ENCODE measurements at regions not wholly inside any gene's neighbourhood (a gene's known extent, or its start where the extent isn't known, plus 50 kb on each side); places are given as distances from the start of the nearest gene placed in this dataset.

GRCh38 chr4:35771571-35771970 lies 472.7 kb downstream of the ARAP2 start:
- Mint-ChIP-seq H3K27ac (no peak overlapping the region), H3K9me3 (peaks cover 14% of the 10 kb centered on the region), H3K4me1 (ENCODE audit: low read depth) (no peaks in the 10 kb centered on the region), H3K36me3 (ENCODE audit: low read depth) (no peaks in the 10 kb centered on the region), H3K4me3 (no peak overlapping the region), H3K27me3 (ENCODE audit: insufficient read depth) (no peaks in the 10 kb centered on the region)
- DNase-seq: no peak
- no peak for TF ChIP-seq CTCF (IDR thresholded peaks at IDR 0.05)

DNA sequence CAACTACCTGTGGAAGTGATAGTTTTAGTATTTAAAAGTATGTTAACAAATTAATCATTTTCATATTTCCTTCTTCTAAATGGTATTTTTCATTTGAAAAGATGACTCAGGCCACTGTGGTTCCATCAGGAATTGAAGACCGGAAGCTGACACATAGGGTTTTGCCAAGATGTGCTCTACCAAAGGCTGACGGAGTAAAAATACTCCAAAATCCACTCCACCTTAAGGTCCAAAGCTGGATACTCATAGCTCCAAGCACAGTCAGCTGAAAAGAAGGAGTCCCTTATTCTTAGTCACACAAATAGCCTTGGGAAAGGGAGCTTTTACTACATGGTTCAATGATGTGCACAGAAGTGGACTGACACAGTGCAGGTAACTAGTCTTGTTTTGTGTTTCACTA lies 472.0 kb downstream of the ARAP2 start:
- Mint-ChIP-seq H3K27me3 (ENCODE audit: insufficient read depth) (no peaks in the 10 kb centered on the region), H3K9me3 (peaks cover 14% of the 10 kb centered on the region), H3K4me3 (no peak overlapping the region), H3K36me3 (ENCODE audit: low read depth) (no peaks in the 10 kb centered on the region), H3K27ac (no peak overlapping the region), H3K4me1 (ENCODE audit: low read depth) (no peaks in the 10 kb centered on the region)
- TF ChIP-seq CTCF (IDR thresholded peaks at IDR 0.05): no peak
- no peak for DNase-seq

DNA sequence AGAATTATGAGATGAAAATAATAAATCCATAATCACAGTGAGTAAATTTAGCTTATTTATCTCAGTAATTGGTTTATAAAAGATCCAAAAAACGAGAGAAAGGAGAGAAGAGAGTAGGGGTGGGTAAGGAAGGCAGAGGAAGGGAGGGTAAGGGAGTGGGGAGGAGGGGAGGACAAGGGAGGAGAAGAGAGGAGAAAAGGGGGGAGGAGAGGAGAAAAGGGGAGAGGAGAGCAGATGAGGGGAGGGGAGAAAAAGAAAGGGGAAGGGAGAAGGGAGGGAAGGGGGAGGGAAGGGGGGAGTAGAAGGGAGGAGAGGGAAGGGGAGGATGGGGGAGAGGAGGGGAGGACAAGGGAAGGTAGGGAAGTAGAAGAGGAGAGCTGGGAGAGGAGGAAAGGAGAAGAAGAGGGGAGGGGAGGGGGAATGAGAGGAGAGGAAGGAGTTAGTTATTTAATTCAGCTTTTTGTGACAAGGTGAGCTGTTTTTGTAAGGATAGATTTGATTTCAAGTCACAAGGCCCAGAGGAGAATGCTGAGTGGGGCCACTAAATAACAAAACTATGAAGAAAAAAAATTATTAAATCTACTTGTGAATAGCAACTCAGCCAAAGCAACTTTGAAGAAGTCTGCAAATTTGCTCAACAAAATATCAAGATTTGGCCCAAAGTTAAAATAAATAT lies 454.3 kb downstream of the ARAP2 start:
- Mint-ChIP-seq H3K27me3 (ENCODE audit: insufficient read depth) (no peaks in the 10 kb centered on the region), H3K27ac (no peak overlapping the region), H3K9me3 (peaks cover 33% of the 10 kb centered on the region), H3K4me3 (no peak overlapping the region), H3K4me1 (ENCODE audit: low read depth) (no peaks in the 10 kb centered on the region), H3K36me3 (ENCODE audit: low read depth) (no peaks in the 10 kb centered on the region)
- no peak for TF ChIP-seq CTCF (IDR thresholded peaks at IDR 0.05)
- DNase-seq: no peak

- TF ChIP-seq CTCF (IDR thresholded peaks at IDR 0.05): no peak
- no peaks in the 10 kb centered on the region for H3K36me3 Mint-ChIP-seq (ENCODE audit: low read depth)
- DNase-seq: no peak
- no peaks in the 10 kb centered on the region for H3K27me3 Mint-ChIP-seq (ENCODE audit: insufficient read depth)
- no peak overlapping the region for H3K27ac Mint-ChIP-seq
- H3K4me3 Mint-ChIP-seq: no peak overlapping the region
- H3K9me3 Mint-ChIP-seq: peaks cover 44% of the 10 kb centered on the region
- no peaks in the 10 kb centered on the region for H3K4me1 Mint-ChIP-seq (ENCODE audit: low read depth)
Observed at GRCh38 chr4:35793045-35793722, 451.1 kb downstream of the ARAP2 start.

DNA sequence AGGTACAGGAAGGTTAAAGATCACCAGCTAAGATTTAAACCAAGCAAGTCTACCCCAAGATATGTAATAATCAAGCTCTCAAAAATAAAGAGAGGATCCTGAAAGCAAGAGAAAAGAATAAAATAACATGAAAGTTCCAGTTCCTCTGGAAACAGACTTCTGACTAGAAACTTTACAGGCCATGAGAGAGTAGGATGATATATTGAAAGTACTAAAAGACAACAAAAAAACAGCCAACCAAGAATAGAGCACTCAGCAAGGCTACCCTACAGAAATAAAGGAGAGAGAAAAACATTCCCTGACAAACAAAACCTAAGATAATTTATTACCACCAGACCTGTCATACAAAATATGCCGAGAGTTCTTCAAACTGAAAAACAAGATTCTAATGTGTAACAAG lies 450.5 kb downstream of the ARAP2 start:
- Mint-ChIP-seq H3K36me3 (ENCODE audit: low read depth) (no peaks in the 10 kb centered on the region), H3K9me3 (peaks cover 44% of the 10 kb centered on the region), H3K27ac (no peak overlapping the region), H3K4me3 (no peak overlapping the region), H3K4me1 (ENCODE audit: low read depth) (no peaks in the 10 kb centered on the region), H3K27me3 (ENCODE audit: insufficient read depth) (no peaks in the 10 kb centered on the region)
- no peak for DNase-seq
- no peak for TF ChIP-seq CTCF (IDR thresholded peaks at IDR 0.05)

All from HFFc6 (cell line).